ENCODE measurements at regions not wholly inside any gene's neighbourhood (a gene's known extent, or its start where the extent isn't known, plus 50 kb on each side); places are given as distances from the start of the nearest gene placed in this dataset.

DNA sequence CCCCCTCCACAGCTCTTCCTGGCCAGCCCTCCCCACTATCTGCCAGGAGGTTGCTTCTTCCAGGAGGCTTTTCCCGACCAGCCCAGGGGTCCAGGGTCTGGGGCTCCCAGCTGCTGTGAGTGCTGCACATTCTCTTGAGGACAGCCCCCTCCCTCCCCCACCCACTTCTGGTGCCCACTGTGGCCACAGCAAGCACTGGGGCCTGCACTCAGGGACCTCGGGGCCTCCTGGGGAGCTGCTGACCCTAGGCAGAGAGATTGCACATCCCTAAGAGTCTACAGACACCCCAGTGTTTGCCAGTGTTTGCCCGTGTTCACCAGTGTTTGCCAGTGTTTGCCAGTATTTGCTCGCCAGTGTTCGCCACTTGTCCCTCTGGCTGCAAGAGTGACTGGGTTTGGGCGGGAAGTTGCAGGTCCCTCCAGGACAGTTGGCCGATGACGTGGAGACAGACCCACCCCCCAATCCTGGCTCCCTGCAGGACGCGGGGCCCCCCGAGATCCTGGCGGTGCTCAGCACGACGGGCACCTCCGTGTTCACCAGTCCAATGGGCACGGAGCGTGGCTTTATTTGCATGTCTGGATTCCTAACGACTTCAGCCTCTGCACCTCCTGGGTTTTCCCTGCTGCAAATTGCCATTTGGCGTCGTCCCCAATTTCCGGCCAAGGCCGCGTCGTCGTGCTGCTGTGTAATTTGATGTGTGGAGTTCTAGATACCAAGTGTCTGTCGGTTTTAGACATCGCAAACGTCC, 87.5 kb upstream of the NKX1-1 start:
- no peak for DNase-seq

DNA sequence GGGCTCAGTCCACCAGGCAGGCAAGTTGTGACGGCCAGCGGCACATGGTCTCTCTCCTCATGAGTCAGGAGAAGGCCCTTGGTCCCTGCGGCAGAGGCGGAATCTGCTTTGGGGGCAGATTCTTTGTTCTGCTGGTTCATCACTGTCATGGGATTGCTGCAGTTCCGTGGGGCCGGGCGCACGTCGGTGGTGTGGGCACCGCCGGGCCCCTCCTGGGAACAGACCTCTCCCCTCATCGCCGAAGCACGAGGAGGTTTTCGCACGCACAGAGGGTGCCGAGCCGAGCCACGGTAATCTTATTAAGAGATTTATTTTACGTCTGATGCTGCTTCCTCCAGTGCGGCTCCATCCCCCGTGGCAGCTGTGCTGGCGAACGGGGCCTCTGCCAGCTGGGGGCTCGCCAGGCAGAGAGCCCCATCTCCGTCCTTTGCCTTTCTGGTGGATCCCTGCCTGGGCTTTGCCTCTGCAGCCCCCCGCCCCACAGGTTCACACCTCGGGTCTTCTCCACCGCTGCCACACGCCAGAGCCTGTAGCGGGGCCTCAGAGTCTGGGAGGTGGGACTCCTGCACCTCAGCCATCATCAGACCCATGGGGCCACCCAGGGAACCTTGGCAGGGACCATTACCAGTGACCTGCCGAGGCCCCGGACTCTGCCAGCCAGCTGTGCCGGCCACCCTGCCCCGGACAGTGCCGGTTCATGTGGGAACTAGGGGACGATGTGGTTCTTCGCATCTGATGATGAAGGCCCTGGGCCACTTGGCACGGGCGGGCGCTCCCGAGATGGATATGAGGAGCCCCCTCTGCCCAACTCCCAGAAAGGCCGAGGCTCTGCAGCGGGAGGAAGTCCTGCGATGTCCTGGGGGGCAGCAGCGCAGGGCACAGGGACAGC, 86.7 kb upstream of the NKX1-1 start:
- DNase-seq, result no peak

DNA sequence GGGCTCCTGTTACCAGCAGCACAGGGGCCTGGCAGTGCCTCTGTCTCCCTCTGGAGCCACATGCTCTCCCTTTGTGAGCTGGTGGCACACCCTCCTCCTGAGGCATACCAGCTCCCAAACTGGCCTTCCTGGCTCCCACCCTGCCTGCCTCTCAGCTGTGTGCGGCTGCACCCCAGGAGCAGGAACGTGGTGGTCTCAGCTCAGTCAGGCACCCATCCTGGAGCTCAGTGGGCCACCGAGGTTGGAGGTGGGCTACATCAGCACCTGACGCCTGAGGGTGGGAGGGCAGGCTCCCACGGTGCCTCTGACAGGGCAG, 85.9 kb upstream of the NKX1-1 start:
- DNase-seq, result no peak

DNA sequence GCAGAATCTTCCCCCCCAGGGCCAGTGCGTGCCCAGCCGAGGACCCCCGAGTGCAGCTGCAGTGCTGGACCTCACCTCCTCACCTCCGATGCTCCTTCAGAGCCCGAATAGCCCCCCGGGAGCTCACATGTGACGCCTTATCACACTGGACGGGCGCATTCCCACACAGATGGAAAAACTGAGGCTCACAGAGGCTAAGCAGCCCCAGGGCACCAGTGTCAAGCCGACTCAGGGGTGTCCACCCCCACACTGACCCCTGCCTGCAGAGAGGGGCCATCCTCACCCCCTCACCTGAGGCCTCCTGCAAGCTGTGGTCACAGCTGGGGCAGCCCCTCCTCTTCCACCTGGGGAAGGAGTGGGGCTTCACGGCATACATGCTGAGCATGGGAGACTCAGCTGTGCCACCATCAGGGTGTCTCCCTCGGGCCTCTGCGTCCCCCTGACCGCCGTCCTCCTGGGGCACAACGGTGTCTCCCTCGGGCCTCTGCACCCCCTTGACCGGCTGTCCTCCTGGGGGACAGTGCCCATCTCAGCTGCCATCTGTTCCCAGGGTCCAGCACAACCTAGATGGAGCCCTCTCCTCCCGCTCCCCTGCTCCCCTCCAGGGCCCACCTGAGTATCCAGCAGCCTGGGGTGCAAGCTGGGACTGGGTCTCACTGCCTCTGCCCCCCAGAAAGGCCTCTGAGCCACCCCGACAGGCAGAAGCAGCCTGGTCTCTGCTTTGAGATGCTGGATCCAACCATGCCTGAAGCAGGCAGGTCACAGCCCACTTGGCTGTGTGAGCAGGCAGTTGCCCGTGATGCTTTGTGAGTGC, 85.3 kb upstream of the NKX1-1 start:
- DNase-seq, result no peak

DNA sequence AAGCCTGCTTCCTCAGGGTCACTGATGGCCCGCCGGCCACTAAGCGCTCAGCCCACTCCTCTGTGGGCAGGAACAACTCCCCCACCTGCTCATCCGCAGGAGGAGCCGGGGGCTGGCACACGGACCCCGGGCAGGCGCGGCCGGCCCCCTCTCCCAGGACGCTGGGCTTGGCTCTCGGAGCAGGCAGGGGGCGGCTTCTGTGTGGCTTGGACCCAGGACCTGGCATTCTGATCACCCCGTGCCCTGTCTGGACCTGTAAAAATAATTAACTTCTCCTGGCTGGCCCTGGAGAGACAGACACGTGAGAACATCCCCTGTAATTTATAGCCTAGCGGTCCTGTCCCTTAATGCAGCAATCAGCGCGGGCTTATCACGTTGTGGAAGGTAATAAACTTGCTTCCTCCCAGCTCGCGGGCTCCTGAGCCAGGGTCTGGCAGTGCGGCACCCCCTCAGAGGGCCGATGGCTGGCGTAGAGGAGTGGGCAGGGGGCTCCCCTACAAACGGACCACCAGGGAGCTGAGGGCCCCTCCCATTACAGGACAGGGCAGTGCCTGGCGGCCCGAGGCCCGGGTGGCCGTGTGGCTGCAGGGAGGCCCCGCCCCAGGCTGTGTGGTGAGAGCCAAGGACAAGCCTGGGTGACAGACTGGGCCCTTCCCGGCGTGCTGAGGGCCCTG, 84.5 kb upstream of the NKX1-1 start:
- no peak for DNase-seq

DNA sequence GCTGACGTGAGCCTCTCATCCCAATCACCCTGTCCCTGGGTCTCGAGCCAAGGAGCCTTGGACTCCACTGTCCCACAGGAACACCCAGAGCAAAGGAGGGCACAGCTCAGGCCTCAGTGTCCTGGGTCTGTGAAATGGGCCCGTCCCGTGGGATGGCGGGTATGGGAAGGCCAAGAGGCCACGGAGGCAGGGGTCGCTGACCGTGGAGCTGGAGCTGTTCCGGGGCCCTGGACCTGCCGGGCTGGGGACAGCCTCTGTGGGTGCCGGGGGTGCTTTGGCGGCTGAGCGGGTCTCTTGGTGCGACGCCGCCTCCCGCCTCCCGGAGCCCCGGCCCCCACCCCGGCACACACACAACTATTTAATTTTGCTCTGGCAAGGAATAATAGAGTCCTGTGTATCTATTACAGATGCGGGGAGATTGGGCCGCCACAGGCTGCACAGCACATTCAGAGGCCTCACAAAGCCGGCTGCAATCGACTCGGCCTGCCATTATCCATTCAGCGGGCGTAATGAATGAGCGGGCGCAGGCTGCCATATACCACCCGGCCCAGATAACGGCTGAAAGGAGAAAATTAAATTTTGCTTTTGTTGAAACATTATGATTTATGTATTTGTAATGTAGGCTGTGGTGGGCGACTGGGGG, 83.9 kb upstream of the NKX1-1 start:
- no peak for DNase-seq

DNA sequence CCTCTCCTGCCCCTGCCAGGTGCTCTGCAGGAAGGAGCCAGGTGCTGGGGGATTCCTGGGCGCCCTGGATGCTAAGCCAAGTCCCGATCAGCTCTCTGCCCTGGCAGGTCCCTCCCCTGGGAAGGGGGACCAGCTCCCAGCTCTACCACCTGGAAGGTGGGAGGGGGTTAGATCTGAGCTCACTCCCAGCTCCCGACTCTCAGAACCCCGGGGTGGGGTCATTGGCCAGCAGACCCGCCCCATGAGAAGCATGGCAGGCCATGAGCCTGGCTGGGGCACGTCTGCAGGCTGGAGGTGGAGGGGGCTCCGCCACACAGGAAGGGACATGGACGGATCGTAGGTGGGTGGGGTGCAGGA, 83.4 kb upstream of the NKX1-1 start:
- DNase-seq, result no peak

DNA sequence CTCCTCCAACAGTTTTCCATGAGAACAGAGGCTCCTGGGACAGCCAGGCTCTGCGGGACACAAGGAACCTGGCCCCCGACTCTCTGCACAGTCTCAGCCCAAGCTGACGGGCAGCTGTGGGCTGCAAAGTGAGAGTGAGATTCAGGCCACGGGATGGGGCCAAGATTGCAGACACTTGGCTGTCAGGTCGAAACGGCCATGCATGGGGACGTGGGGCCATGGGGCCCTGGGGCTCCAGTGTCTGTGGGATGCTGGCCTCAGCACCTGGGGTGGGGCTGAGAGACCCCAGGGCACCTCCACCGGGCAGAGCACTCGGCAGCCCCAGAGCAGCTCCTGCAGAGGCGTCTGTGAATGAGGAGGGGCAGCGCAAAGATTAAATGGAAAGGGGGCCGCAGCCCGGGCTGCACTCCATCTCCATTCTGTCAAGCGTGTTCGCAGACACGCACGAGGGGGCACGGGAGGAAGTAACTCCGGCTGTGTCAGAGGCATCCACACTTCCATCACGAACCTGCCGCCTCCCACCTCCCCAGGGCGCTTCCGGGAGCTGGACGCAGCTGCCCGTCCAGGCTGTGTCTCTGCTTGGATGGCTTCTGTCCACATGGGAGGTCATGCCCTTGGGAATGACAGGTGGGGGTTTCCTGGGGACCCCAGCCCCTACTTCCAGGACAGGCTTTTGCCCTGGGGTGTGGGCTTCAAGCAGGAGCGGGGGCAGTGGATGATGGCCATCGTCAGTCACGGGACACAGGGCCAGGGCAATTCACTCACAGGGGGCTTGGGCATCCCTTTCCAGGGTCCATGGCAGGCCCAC, 82.8 kb upstream of the NKX1-1 start:
- no peak for DNase-seq

DNA sequence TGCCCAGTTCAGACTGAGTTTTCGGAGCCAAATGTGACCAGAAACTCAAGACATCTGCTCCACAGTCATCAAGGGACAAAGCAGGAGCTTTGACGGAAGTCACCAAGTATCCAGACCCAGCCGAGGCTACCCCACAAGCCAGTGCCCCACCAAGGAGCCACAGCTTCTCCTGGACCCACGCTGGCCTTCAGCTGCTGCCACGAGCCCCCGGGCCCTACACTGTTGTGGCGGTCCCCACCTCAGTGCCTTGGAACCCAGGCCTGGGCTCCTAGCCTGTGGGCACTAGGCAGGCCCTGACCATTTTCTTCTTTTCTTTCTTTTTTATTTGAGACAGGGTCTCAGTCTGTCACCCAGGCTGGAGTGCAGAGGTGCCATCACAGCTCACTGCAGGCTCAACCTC, 82.1 kb upstream of the NKX1-1 start:
- no peak for DNase-seq

DNA sequence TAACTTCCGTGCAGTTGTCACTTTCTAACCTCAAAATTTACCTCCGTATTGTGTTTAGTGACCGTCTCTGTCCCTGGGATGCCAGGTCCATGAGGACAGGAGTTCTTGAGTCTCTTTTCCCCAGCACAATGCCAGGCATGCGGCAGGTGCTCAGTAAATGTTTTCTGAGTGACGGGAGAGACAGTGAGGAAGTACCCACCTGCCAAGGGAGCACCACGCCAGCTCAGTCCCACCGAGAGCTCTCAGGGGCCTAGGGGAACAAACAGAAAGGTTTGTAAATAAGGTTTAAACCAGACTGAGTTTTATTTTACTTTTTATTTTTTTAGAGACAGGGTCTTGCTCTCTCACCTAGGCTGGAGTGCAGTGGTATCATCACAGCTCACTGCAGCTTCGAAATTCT, 81.5 kb upstream of the NKX1-1 start:
- no peak for DNase-seq

DNA sequence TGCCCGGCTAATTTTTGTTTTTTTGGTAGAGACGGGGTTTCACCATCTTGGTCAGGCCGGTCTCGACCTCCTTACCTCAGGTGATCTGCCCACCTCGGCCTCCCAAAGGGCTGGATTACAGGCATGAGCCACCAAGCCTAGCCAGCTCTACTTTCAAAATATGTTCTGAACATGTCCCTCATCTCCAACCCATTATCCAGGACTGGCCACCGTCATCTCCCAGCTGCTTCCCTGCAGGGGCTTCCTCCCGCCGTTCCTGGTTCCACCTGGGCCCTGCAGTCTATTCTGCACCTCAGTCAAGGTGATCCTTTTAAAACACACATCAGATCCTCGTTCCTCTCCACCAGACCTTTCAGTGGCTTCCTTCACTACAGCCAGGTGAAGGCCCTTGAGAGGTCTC, 80.9 kb upstream of the NKX1-1 start:
- no peak for DNase-seq

DNA sequence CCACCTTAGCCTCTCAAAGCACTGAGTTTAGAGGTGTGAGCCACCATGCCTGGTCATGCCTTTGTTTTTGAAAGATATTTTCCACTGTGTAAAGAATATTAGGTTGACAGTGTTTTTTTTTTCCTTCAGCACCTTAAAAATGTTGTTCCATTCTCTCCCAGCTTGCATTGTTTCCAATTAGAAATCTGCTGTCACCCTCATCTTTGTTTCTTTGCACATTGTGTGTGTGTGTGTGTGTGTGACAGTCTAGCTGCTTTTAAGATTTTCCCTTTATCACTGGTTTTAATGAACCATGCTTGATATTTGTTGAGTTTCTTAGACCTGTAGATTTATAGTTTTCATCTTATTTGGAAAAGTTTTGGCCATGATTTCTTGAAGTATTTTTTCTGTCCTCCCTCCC, 79.0 kb upstream of the NKX1-1 start:
- DNase-seq, result no peak

DNA sequence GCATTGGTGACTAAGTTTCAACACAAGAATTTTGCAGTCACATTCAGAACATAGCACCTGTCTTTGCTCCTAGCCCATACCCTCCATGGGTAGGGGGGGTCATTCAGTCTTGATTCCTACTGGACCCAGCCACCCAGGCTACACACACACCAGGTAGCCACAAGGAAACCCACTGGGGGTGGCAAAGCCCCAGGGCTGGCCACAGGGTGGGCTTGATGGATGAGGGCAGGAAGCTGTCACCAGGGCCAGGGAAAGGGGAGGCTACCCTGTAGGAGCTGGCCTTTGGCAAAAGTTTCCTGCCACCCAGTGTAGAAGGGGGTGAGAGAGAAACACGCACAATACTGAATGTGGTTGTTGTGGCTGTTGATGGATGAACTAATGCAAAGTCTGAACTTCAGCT, 74.5 kb upstream of the NKX1-1 start:
- no peak for DNase-seq

DNA sequence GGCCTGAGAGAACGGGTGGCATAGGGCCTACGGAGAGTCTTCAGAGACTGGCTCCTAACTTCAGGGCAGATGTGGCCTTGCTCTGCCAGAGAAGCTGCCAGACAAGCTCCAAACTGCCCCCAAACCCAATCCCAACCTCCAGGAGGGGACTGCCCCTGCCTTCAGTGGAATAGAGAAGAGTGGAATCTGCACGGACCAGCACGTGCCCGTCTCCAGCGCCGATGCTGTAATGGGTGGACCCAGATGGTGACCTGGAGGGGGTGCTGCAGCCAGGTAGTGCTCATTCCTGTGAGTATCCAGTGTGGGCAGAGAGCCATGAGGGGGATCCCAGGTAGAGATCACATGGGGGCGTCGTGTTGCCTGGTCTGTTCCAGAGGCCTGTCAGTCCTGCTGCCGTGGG, 73.2 kb upstream of the NKX1-1 start:
- no peak for DNase-seq

DNA sequence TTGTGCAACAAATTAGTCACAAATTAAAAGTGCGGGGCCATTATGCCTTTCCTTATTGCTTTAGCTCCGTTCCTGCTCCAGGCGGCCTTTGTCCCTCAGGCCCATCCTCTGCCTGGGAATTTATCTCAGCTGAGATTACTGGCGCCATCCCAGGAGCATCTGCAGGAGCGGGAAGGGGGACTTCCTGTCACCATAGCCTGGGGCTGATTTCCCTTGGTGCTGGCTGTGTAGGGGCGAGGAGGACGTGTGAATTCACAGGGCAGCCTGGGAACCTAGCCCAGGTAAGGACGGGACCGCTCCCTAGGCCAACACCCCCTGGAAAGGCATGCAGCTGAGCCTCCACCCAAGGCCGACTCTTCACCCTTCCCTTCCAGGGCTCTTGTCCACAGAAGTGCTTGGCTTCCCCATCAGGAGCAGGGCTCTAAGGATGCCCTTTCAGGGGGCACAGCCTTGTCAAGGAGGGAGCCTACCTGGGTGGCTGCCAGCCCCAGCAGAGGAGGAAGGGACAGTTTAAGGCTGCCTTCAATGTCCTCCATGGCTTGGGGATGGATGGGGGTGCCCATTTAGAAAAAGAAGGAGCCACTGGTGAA, 72.6 kb upstream of the NKX1-1 start:
- no peak for DNase-seq

DNA sequence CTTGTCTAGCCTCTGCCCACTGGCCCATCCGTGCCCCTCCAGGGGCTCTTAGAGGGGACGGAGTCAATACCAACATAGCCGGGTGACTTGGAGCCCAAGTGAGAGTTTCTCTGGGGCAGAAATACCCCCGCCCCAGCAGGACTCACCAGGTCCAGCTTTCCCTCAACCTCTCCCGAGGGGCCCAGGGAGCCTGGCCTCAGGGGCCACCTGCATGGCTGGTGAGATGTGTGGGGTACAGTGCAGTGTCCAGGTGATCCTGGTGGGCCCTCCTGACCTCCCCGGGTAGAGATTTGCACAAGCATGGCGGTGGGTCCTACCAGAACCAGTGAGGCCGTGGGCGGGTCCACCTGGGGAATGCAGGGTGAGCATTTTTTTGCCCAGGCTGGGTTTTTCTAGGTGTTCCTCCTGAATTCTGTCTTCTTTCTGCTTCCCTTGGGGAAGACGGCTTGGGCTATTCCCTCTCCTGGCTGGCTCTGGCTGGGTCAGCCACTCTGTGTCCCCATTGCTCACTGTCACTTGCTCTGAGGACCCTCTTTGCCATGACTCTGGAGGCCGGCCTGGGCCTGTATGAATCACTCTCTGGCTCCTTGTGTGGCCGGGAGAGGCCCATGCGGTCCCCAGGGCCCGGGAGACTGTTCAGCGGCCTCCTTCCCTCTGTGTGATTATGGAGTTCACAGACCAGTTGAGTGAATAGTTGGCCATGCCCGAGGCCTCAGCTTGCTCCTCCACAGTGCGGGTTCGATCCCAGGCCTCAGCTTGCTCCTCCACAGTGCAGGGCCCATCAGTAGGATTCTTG, 71.0 kb upstream of the NKX1-1 start:
- DNase-seq, result no peak

DNA sequence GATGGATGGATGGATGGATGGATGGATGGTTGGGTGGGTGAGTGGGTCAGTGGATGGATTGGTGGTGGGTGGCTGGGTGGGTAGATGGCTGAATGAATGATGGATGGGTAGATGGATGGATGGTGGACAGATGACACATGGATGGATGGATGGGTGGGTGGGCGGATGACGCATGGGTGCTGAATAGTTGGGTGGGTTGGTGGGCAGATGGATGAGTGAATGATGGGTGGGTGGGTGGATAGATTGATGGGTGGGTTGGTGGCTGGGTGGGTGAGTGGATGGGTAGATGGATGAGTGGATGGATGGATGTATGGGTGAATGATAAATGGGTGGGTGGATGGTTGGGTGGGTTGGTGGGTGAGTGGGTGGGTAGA, 69.9 kb upstream of the NKX1-1 start:
- no peak for DNase-seq

DNA sequence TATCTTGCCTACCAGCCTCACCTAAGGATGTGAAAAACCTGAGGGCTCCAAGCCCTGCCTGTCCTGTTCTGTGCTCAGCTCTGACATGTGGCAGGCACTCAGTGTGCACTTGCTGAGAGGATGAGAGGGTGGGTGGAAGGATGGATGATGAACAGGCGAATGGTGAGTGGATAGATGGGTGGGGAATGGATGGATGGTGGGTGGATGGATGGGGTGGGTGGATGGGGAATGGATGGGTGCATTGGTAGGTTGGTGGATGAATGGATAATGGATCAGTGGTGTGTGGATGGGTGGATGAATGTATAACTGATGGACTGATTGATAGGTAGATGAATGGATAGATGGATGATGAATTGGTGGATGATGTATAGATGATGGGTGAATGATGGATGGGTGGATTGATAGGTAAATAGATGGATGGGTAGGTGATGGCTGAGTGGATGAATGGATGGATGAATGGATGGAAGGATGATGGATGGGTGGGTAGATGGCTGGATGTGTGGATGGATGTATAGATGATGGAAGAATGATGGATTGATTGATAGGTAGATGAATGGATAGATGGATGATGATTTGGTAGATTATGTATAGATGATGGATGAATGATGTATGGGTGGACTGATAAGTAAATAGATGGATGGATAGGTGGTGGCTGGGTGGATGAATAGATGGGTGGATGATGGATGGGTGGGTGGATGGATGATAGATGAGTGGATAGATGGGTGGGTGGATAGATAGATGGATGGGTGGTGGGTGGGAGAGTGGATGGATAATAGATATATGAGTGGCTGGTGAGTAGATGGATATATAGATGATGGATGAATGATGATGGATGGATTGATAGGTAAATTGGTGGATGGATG, 69.3 kb upstream of the NKX1-1 start:
- no peak for DNase-seq

Data from NCI-H1092 (cell line).